ENCODE measurements at regions not wholly inside any gene's neighbourhood (a gene's known extent, or its start where the extent isn't known, plus 50 kb on each side); places are given as distances from the start of the nearest gene placed in this dataset.

GRCh38 chr6:92714346-92714745 is 705.0 kb downstream of the EPHA7 start:
- H3K4me3 ChIP-seq (ENCODE audit: low read depth in 1 of 2, low read length in 2 of 2): no peak overlapping the region
- H3K36me3 ChIP-seq (ENCODE audit: control insufficient read depth in 1 of 2, insufficient read depth in 2 of 2, low read length in 2 of 2): no peaks in the 10 kb centered on the region
- H3K27ac ChIP-seq (ENCODE audit: low read length): no peak overlapping the region
- no peaks in the 10 kb centered on the region for H3K9me3 ChIP-seq (ENCODE audit: control insufficient read depth in 1 of 2, low read length in 2 of 2)
- no peaks in the 10 kb centered on the region for H3K4me1 ChIP-seq (ENCODE audit: control insufficient read depth in 1 of 2, insufficient read depth in 2 of 2, low read length in 2 of 2)
- no peaks in the 10 kb centered on the region for H3K27me3 ChIP-seq (ENCODE audit: low read depth, low read length)

- no peaks in the 10 kb centered on the region for H3K36me3 ChIP-seq (ENCODE audit: control insufficient read depth in 1 of 2, insufficient read depth in 2 of 2, low read length in 2 of 2)
- H3K9me3 ChIP-seq (ENCODE audit: control insufficient read depth in 1 of 2, low read length in 2 of 2): no peaks in the 10 kb centered on the region
- H3K4me3 ChIP-seq (ENCODE audit: low read depth in 1 of 2, low read length in 2 of 2): no peak overlapping the region
- no peaks in the 10 kb centered on the region for H3K27me3 ChIP-seq (ENCODE audit: low read depth, low read length)
- no peak overlapping the region for H3K27ac ChIP-seq (ENCODE audit: low read length)
- H3K4me1 ChIP-seq (ENCODE audit: control insufficient read depth in 1 of 2, insufficient read depth in 2 of 2, low read length in 2 of 2): no peaks in the 10 kb centered on the region
Measured at GRCh38 chr6:92710048-92710447, 709.3 kb downstream of the EPHA7 start.

- H3K9me3 ChIP-seq (ENCODE audit: control insufficient read depth in 1 of 2, low read length in 2 of 2): no peaks in the 10 kb centered on the region
- no peaks in the 10 kb centered on the region for H3K27me3 ChIP-seq (ENCODE audit: low read depth, low read length)
- no peak overlapping the region for H3K27ac ChIP-seq (ENCODE audit: low read length)
- no peak overlapping the region for H3K4me3 ChIP-seq (ENCODE audit: low read depth in 1 of 2, low read length in 2 of 2)
- no peaks in the 10 kb centered on the region for H3K4me1 ChIP-seq (ENCODE audit: control insufficient read depth in 1 of 2, insufficient read depth in 2 of 2, low read length in 2 of 2)
- no peaks in the 10 kb centered on the region for H3K36me3 ChIP-seq (ENCODE audit: control insufficient read depth in 1 of 2, insufficient read depth in 2 of 2, low read length in 2 of 2)
Measured at GRCh38 chr6:92708945-92709344, 710.4 kb downstream of the EPHA7 start.

- no peak overlapping the region for H3K27ac ChIP-seq (ENCODE audit: low read length)
- H3K27me3 ChIP-seq (ENCODE audit: low read depth, low read length): no peaks in the 10 kb centered on the region
- H3K4me3 ChIP-seq (ENCODE audit: low read depth in 1 of 2, low read length in 2 of 2): no peak overlapping the region
- H3K4me1 ChIP-seq (ENCODE audit: control insufficient read depth in 1 of 2, insufficient read depth in 2 of 2, low read length in 2 of 2): no peaks in the 10 kb centered on the region
- no peaks in the 10 kb centered on the region for H3K9me3 ChIP-seq (ENCODE audit: control insufficient read depth in 1 of 2, low read length in 2 of 2)
- H3K36me3 ChIP-seq (ENCODE audit: control insufficient read depth in 1 of 2, insufficient read depth in 2 of 2, low read length in 2 of 2): no peaks in the 10 kb centered on the region
Measured at GRCh38 chr6:92708270-92708669, 711.1 kb downstream of the EPHA7 start.

- Histone ChIP-seq H3K4me3 (ENCODE audit: low read depth in 1 of 2, low read length in 2 of 2) (no peak overlapping the region), H3K27me3 (ENCODE audit: low read depth, low read length) (no peaks in the 10 kb centered on the region), H3K36me3 (ENCODE audit: control insufficient read depth in 1 of 2, insufficient read depth in 2 of 2, low read length in 2 of 2) (no peaks in the 10 kb centered on the region), H3K9me3 (ENCODE audit: control insufficient read depth in 1 of 2, low read length in 2 of 2) (no peaks in the 10 kb centered on the region), H3K4me1 (ENCODE audit: control insufficient read depth in 1 of 2, insufficient read depth in 2 of 2, low read length in 2 of 2) (no peaks in the 10 kb centered on the region), H3K27ac (ENCODE audit: low read length) (no peak overlapping the region)
Measured at GRCh38 chr6:92706976-92707375, 712.4 kb downstream of the EPHA7 start.

- Histone ChIP-seq H3K4me1 (ENCODE audit: control insufficient read depth in 1 of 2, insufficient read depth in 2 of 2, low read length in 2 of 2) (no peaks in the 10 kb centered on the region), H3K27me3 (ENCODE audit: low read depth, low read length) (no peaks in the 10 kb centered on the region), H3K4me3 (ENCODE audit: low read depth in 1 of 2, low read length in 2 of 2) (no peak overlapping the region), H3K9me3 (ENCODE audit: control insufficient read depth in 1 of 2, low read length in 2 of 2) (no peaks in the 10 kb centered on the region), H3K36me3 (ENCODE audit: control insufficient read depth in 1 of 2, insufficient read depth in 2 of 2, low read length in 2 of 2) (no peaks in the 10 kb centered on the region), H3K27ac (ENCODE audit: low read length) (no peak overlapping the region)
Measured at GRCh38 chr6:92701425-92702096, 717.8 kb downstream of the EPHA7 start.

- Histone ChIP-seq H3K4me3 (ENCODE audit: low read depth in 1 of 2, low read length in 2 of 2) (no peak overlapping the region), H3K4me1 (ENCODE audit: control insufficient read depth in 1 of 2, insufficient read depth in 2 of 2, low read length in 2 of 2) (no peaks in the 10 kb centered on the region), H3K9me3 (ENCODE audit: control insufficient read depth in 1 of 2, low read length in 2 of 2) (no peaks in the 10 kb centered on the region), H3K27me3 (ENCODE audit: low read depth, low read length) (no peaks in the 10 kb centered on the region), H3K27ac (ENCODE audit: low read length) (no peak overlapping the region), H3K36me3 (ENCODE audit: control insufficient read depth in 1 of 2, insufficient read depth in 2 of 2, low read length in 2 of 2) (no peaks in the 10 kb centered on the region)
Measured at GRCh38 chr6:92700411-92700810, 718.9 kb downstream of the EPHA7 start.

GRCh38 chr6:92690997-92691599 is 728.3 kb downstream of the EPHA7 start:
- H3K27ac ChIP-seq (ENCODE audit: low read length): no peak overlapping the region
- H3K9me3 ChIP-seq (ENCODE audit: control insufficient read depth in 1 of 2, low read length in 2 of 2): no peaks in the 10 kb centered on the region
- no peaks in the 10 kb centered on the region for H3K36me3 ChIP-seq (ENCODE audit: control insufficient read depth in 1 of 2, insufficient read depth in 2 of 2, low read length in 2 of 2)
- H3K4me1 ChIP-seq (ENCODE audit: control insufficient read depth in 1 of 2, insufficient read depth in 2 of 2, low read length in 2 of 2): peaks cover 0 to 6% of the 10 kb centered on the region in 2 donors
- no peak overlapping the region for H3K4me3 ChIP-seq (ENCODE audit: low read depth in 1 of 2, low read length in 2 of 2)
- H3K27me3 ChIP-seq (ENCODE audit: low read depth, low read length): no peaks in the 10 kb centered on the region

- Histone ChIP-seq H3K4me3 (ENCODE audit: low read depth in 1 of 2, low read length in 2 of 2) (no peak overlapping the region), H3K27ac (ENCODE audit: low read length) (no peak overlapping the region), H3K36me3 (ENCODE audit: control insufficient read depth in 1 of 2, insufficient read depth in 2 of 2, low read length in 2 of 2) (no peaks in the 10 kb centered on the region), H3K27me3 (ENCODE audit: low read depth, low read length) (no peaks in the 10 kb centered on the region), H3K4me1 (ENCODE audit: control insufficient read depth in 1 of 2, insufficient read depth in 2 of 2, low read length in 2 of 2) (peaks cover 0 to 6% of the 10 kb centered on the region in 2 donors), H3K9me3 (ENCODE audit: control insufficient read depth in 1 of 2, low read length in 2 of 2) (no peaks in the 10 kb centered on the region)
Measured at GRCh38 chr6:92688342-92688741, 731.0 kb downstream of the EPHA7 start.

GRCh38 chr6:92687278-92687677 is 732.1 kb downstream of the EPHA7 start:
- H3K36me3 ChIP-seq (ENCODE audit: control insufficient read depth in 1 of 2, insufficient read depth in 2 of 2, low read length in 2 of 2): no peaks in the 10 kb centered on the region
- peaks cover 0 to 11% of the 10 kb centered on the region in 2 donors for H3K4me1 ChIP-seq (ENCODE audit: control insufficient read depth in 1 of 2, insufficient read depth in 2 of 2, low read length in 2 of 2)
- no peak overlapping the region for H3K27ac ChIP-seq (ENCODE audit: low read length)
- no peaks in the 10 kb centered on the region for H3K27me3 ChIP-seq (ENCODE audit: low read depth, low read length)
- no peak overlapping the region for H3K4me3 ChIP-seq (ENCODE audit: low read depth in 1 of 2, low read length in 2 of 2)
- H3K9me3 ChIP-seq (ENCODE audit: control insufficient read depth in 1 of 2, low read length in 2 of 2): no peaks in the 10 kb centered on the region

GRCh38 chr6:92684386-92684785 is 735.0 kb downstream of the EPHA7 start:
- Histone ChIP-seq H3K27ac (ENCODE audit: low read length) (no peak overlapping the region), H3K4me3 (ENCODE audit: low read depth in 1 of 2, low read length in 2 of 2) (no peak overlapping the region), H3K36me3 (ENCODE audit: control insufficient read depth in 1 of 2, insufficient read depth in 2 of 2, low read length in 2 of 2) (no peaks in the 10 kb centered on the region), H3K4me1 (ENCODE audit: control insufficient read depth in 1 of 2, insufficient read depth in 2 of 2, low read length in 2 of 2) (peaks cover 0 to 5% of the 10 kb centered on the region in 2 donors), H3K9me3 (ENCODE audit: control insufficient read depth in 1 of 2, low read length in 2 of 2) (no peaks in the 10 kb centered on the region), H3K27me3 (ENCODE audit: low read depth, low read length) (no peaks in the 10 kb centered on the region)

GRCh38 chr6:92683748-92684147 is 735.6 kb downstream of the EPHA7 start:
- no peaks in the 10 kb centered on the region for H3K27me3 ChIP-seq (ENCODE audit: low read depth, low read length)
- H3K36me3 ChIP-seq (ENCODE audit: control insufficient read depth in 1 of 2, insufficient read depth in 2 of 2, low read length in 2 of 2): no peaks in the 10 kb centered on the region
- H3K4me1 ChIP-seq (ENCODE audit: control insufficient read depth in 1 of 2, insufficient read depth in 2 of 2, low read length in 2 of 2): peaks cover 0 to 5% of the 10 kb centered on the region in 2 donors
- no peak overlapping the region for H3K4me3 ChIP-seq (ENCODE audit: low read depth in 1 of 2, low read length in 2 of 2)
- no peaks in the 10 kb centered on the region for H3K9me3 ChIP-seq (ENCODE audit: control insufficient read depth in 1 of 2, low read length in 2 of 2)
- no peak overlapping the region for H3K27ac ChIP-seq (ENCODE audit: low read length)

Data from muscle layer of duodenum (tissue), 2 donors.